ENCODE measurements at regions not wholly inside any gene's neighbourhood (a gene's known extent, or its start where the extent isn't known, plus 50 kb on each side); places are given as distances from the start of the nearest gene placed in this dataset.

DNA sequence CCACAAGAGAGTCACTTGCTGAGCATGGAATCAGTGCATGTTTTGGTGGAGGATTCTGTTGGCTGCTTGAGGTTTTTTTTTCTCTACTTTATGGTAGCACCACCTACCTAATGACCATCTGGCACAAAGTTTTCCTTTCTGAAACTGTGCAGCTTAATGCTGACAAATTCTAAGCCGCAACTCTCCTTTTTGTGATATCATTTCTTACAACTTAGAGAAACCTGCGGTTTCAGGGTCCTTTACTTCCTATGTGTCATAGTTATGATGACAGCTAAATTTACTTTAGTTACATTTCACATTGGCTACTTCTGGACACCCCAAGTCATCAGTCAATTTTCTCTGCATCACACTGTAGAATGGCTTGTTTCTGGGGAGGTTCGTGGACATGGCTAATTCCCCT, 115.4 kb upstream of the TMTC4 start:
- H3K36me3 ChIP-seq (ENCODE audit: control insufficient read depth in 1 of 2, insufficient read depth in 2 of 2, low read length in 2 of 2): no peaks in the 10 kb centered on the region
- H2AFZ ChIP-seq (ENCODE audit: low read depth, low read length, poor library complexity, severe bottlenecking): no peak overlapping the region
- no peaks in the 10 kb centered on the region for H3K4me1 ChIP-seq (ENCODE audit: control insufficient read depth in 1 of 2, insufficient read depth in 2 of 2, low read length in 2 of 2)
- H3K9ac ChIP-seq (ENCODE audit: low read length): no peak overlapping the region
- no peaks in the 10 kb centered on the region for H3K9me3 ChIP-seq (ENCODE audit: control insufficient read depth in 1 of 2, insufficient read depth in 1 of 2, low read depth in 1 of 2, low read length in 2 of 2)
- DNase-seq (ENCODE audit: low read depth, low spot score) (no peak), ATAC-seq (no peak)
- ChIA-PET POLR2A (no interaction called here), CTCF (no interaction called here), RAD21 (ENCODE audit: low non-redundant PET in 1 of 2, low total read pairs in 2 of 2, uncharacterized antibody in 2 of 2, unreplicated experiment in 2 of 2) (no interaction called here)
- no peaks in the 10 kb centered on the region for H4K20me1 ChIP-seq (ENCODE audit: insufficient read depth)
- no peak overlapping the region for H3K4me3 ChIP-seq (replicated peaks in 1 of 2; ENCODE audit: low read depth in 1 of 2, low read length in 2 of 2)
- no peak overlapping the region for H3K27ac ChIP-seq (ENCODE audit: low read depth, low read length)
- H3K9me2 ChIP-seq (ENCODE audit: insufficient read depth): no peaks in the 10 kb centered on the region
- no peak for TF ChIP-seq YY1 (IDR thresholded peaks at IDR 0.05; ENCODE audit: extremely low read depth, insufficient replicate concordance, low read depth, low read length)
- no peak for TF ChIP-seq TCF7L2 (IDR thresholded peaks at IDR 0.05; ENCODE audit: borderline replicate concordance, extremely low read depth, insufficient read depth, insufficient read length)
- no peak for TF ChIP-seq CEBPB (IDR thresholded peaks at IDR 0.05; ENCODE audit: low read depth)
- TF ChIP-seq, protein P1, sequence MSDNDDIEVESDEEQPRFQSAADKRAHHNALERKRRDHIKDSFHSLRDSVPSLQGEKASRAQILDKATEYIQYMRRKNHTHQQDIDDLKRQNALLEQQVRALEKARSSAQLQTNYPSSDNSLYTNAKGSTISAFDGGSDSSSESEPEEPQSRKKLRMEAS (IDR thresholded peaks at IDR 0.05): no peak
- no peak for TF ChIP-seq ELF1 (IDR thresholded peaks at IDR 0.05; ENCODE audit: borderline replicate concordance, low read depth)
- no peak for TF ChIP-seq ZFX (IDR thresholded peaks at IDR 0.05)
- no peak for TF ChIP-seq CBX3 (IDR thresholded peaks at IDR 0.05; ENCODE audit: low read depth)
- TF ChIP-seq CTCF (IDR thresholded peaks at IDR 0.05 in 2 of 3, conservative IDR thresholded peaks at IDR 0.05 in 1 of 3; ENCODE audit: borderline replicate concordance in 1 of 3, insufficient read depth in 1 of 3, low read depth in 2 of 3, low read length in 2 of 3): no peak
- no peak for TF ChIP-seq ATF3 (IDR thresholded peaks at IDR 0.05)
- TF ChIP-seq, protein P2, sequence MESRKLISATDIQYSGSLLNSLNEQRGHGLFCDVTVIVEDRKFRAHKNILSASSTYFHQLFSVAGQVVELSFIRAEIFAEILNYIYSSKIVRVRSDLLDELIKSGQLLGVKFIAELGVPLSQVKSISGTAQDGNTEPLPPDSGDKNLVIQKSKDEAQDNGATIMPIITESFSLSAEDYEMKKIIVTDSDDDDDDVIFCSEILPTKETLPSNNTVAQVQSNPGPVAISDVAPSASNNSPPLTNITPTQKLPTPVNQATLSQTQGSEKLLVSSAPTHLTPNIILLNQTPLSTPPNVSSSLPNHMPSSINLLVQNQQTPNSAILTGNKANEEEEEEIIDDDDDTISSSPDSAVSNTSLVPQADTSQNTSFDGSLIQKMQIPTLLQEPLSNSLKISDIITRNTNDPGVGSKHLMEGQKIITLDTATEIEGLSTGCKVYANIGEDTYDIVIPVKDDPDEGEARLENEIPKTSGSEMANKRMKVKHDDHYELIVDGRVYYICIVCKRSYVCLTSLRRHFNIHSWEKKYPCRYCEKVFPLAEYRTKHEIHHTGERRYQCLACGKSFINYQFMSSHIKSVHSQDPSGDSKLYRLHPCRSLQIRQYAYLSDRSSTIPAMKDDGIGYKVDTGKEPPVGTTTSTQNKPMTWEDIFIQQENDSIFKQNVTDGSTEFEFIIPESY (IDR thresholded peaks at IDR 0.05; ENCODE audit: extremely low read depth, insufficient replicate concordance, low read length): no peak
- no peak for TF ChIP-seq POLR2AphosphoS5 (IDR thresholded peaks at IDR 0.05; ENCODE audit: low read depth, low read length)
- H3K79me2 ChIP-seq (ENCODE audit: insufficient read depth, low read length): no peaks in the 10 kb centered on the region
- intact Hi-C loops (cut with micrococcal nuclease): no loop called here
- H3K4me2 ChIP-seq (ENCODE audit: low read length): no peak overlapping the region
- no TSS peak for BruUV-seq (replicated peaks)
- peaks cover 33% of the 10 kb centered on the region for H3K27me3 ChIP-seq (ENCODE audit: insufficient read depth, low read length)

Measured in HCT116 (cell line).